MM.1S (cell line): ENCODE measurements at regions not wholly inside any gene's neighbourhood (a gene's known extent, or its start where the extent isn't known, plus 50 kb on each side); places are given as distances from the start of the nearest gene placed in this dataset.

ENCODE experiments used
- DNase-seq: peaks from one replicate; pipeline ENCODE4 v3.0.0-alpha.2; 2015
- H2AFZ ChIP-seq: fragments of 300-600 bp; sonication (generic); 2 replicates; pipeline ENCODE4 v1.6.0; 2016; ENCODE audit warnings: antibody characterized with exemption, low read length
- H3F3A ChIP-seq: fragments of 300-600 bp; sonication (generic); 2 replicates; pipeline ENCODE4 v1.6.1; 2016; ENCODE audit warnings: mild to moderate bottlenecking, antibody characterized with exemption, low read length, moderate library complexity, mixed read lengths; ENCODE audit not compliant: insufficient read depth
- H3K27ac ChIP-seq: fragments of 300-600 bp; sonication (generic); 2 replicates; pipeline ENCODE4 v1.5.1; 2016; ENCODE audit warnings: mild to moderate bottlenecking, low read length
- H3K27me3 ChIP-seq: fragments of 300-600 bp; sonication (generic); replicated peaks from 2 replicates; pipeline ENCODE4 v1.6.0; 2016; ENCODE audit warnings: low read length; ENCODE audit not compliant: insufficient read depth
- H3K36me3 ChIP-seq: fragments of 300-600 bp; sonication (generic); replicated peaks from 2 replicates; pipeline ENCODE4 v1.6.1; 2016; ENCODE audit warnings: mild to moderate bottlenecking, low read length, mixed read lengths; ENCODE audit not compliant: insufficient read depth
- H3K4me1 ChIP-seq: fragments of 300-600 bp; sonication (generic); 2 replicates; pipeline ENCODE4 v1.6.1; 2016; ENCODE audit warnings: low read length, mixed read lengths
- H3K4me2 ChIP-seq: fragments of 300-600 bp; sonication (generic); 2 replicates; pipeline ENCODE4 v1.6.0; 2016; ENCODE audit warnings: low read depth, low read length
- H3K4me3 ChIP-seq: fragments of 300-600 bp; sonication (generic); 2 replicates; pipeline ENCODE4 v1.5.1; 2016; ENCODE audit warnings: low read length, mixed read lengths
- H3K79me2 ChIP-seq: fragments of 300-600 bp; sonication (generic); 2 replicates; pipeline ENCODE4 v1.6.1; 2016; ENCODE audit warnings: mixed run types, low read length, mixed read lengths
- H3K9ac ChIP-seq: fragments of 300-600 bp; sonication (generic); 2 replicates; pipeline ENCODE4 v1.6.1; 2016; ENCODE audit warnings: low read length, mixed read lengths
- H3K9me2 ChIP-seq: fragments of 300-600 bp; sonication (generic); replicated peaks from 2 replicates; pipeline ENCODE4 v1.6.1; 2016; ENCODE audit warnings: mild to moderate bottlenecking, low read length, mixed read lengths; ENCODE audit not compliant: insufficient read depth
- H3K9me3 ChIP-seq: fragments of 300-600 bp; sonication (generic); replicated peaks from 2 replicates; pipeline ENCODE4 v1.6.1; 2016; ENCODE audit warnings: mild to moderate bottlenecking, low read length, mixed read lengths; ENCODE audit not compliant: insufficient read depth
- H4K20me1 ChIP-seq: fragments of 300-600 bp; sonication (generic); 2 replicates; pipeline ENCODE4 v1.6.1; 2016; ENCODE audit warnings: mild to moderate bottlenecking, low read length, moderate library complexity, mixed read lengths; ENCODE audit not compliant: insufficient read depth
- CTCF ChIP-seq: fragments of 300-600 bp; sonication (generic); IDR thresholded peaks from 2 replicates; pipeline ENCODE4 v1.5.1; 2016; ENCODE audit warnings: antibody characterized with exemption, low read length, mixed read lengths
- EZH2 ChIP-seq: fragments of 300-600 bp; sonication (generic); optimal IDR thresholded peaks from 2 replicates; pipeline ENCODE3; 2017; ENCODE audit warnings: low read depth, mild to moderate bottlenecking, antibody characterized with exemption, low read length, mixed read lengths
- EZH2phosphoT487 ChIP-seq: fragments of 300-600 bp; sonication (generic); IDR thresholded peaks from 2 replicates; pipeline ENCODE4 v1.6.1; 2018; ENCODE audit warnings: antibody characterized with exemption, low read length

DNA sequence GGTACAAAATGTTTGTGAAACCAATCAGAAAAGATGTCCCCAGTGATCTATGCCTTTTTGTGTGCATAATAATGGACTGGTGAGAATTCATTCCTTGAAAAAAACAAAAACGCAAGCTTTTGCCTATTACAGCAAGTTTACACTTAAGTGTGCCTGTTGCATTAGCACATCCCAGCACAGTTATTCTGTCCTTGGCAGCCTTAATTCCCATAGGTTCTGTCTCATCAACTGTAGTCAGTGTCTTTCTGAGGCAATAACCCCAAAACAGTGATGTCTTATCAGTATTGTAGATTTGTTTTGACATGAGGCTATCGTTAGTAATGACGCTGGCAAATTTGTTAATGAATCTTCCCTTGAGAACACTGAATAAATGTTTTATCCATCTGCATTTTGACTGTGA, 109.9 kb upstream of the KCTD3 start:
- Histone ChIP-seq H3K79me2 (no peaks in the 10 kb centered on the region), H3K36me3 (no peaks in the 10 kb centered on the region), H3K27me3 (no peaks in the 10 kb centered on the region), H3K9ac (no peak overlapping the region), H3K4me2 (no peak overlapping the region), H3K9me3 (no peaks in the 10 kb centered on the region), H2AFZ (no peak overlapping the region), H3K9me2 (no peaks in the 10 kb centered on the region), H3K27ac (no peak overlapping the region), H3F3A (no peaks in the 10 kb centered on the region), H3K4me3 (no peak overlapping the region), H3K4me1 (no peaks in the 10 kb centered on the region), H4K20me1 (no peaks in the 10 kb centered on the region)
- no peak for TF ChIP-seq EZH2
- TF ChIP-seq CTCF = no peak
- no peak for TF ChIP-seq EZH2phosphoT487
- no peak for DNase-seq

DNA sequence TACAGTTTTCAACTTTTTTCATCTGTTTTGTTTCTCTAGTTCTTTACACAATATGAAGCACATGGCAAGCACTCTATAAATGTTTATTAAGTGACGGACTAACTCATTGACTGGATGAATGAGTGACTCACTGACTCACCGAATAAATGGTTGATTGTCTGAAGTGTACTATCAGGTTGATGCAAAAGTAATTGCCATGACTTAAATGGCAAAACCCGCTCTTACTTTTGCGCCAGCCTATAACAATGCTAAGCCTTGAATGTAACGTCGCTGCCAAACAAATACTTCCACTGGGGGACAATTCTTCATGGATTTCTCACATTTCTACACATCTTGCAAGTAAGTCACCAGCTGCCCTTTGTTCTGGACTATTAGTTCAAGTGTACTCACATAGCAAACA, 109.0 kb upstream of the KCTD3 start:
- no peak for DNase-seq
- no peak overlapping the region for H3K9ac ChIP-seq
- H3K9me3 ChIP-seq = no peaks in the 10 kb centered on the region
- H3K36me3 ChIP-seq = no peaks in the 10 kb centered on the region
- no peaks in the 10 kb centered on the region for H3K27me3 ChIP-seq
- H4K20me1 ChIP-seq = no peaks in the 10 kb centered on the region
- no peak overlapping the region for H2AFZ ChIP-seq
- H3K4me2 ChIP-seq = no peak overlapping the region
- H3K4me1 ChIP-seq = no peaks in the 10 kb centered on the region
- TF ChIP-seq EZH2phosphoT487 = no peak
- no peak for TF ChIP-seq EZH2
- TF ChIP-seq CTCF = no peak
- H3K27ac ChIP-seq = no peak overlapping the region
- no peak overlapping the region for H3K4me3 ChIP-seq
- no peaks in the 10 kb centered on the region for H3K79me2 ChIP-seq
- no peaks in the 10 kb centered on the region for H3K9me2 ChIP-seq
- H3F3A ChIP-seq = no peaks in the 10 kb centered on the region

- Histone ChIP-seq H3K36me3 (no peaks in the 10 kb centered on the region), H3K27ac (no peak overlapping the region), H3K4me2 (no peak overlapping the region), H3F3A (no peaks in the 10 kb centered on the region), H2AFZ (no peak overlapping the region), H3K9me2 (no peaks in the 10 kb centered on the region), H3K27me3 (no peaks in the 10 kb centered on the region), H3K4me1 (no peaks in the 10 kb centered on the region), H3K9ac (no peak overlapping the region), H3K79me2 (no peaks in the 10 kb centered on the region), H3K9me3 (no peaks in the 10 kb centered on the region), H4K20me1 (no peaks in the 10 kb centered on the region), H3K4me3 (no peak overlapping the region)
- no peak for TF ChIP-seq CTCF
- no peak for TF ChIP-seq EZH2
- TF ChIP-seq EZH2phosphoT487 = no peak
- no peak for DNase-seq
These were observed 108.5 kb upstream of the KCTD3 start for GRCh38 chr1:215458562-215458961.
